Pancreas (tissue), 10 donors: ENCODE measurements at regions not wholly inside any gene's neighbourhood (a gene's known extent, or its start where the extent isn't known, plus 50 kb on each side); places are given as distances from the start of the nearest gene placed in this dataset.
A peak's percentile ranks its signal among the peaks of the same experiment; 100 is the strongest.

Experiments
- ATAC-seq, 4 donors: fragments of 200-7000 bp; cut with Tn5 transposase; one replicate each; pipeline versions ENCODE4 v1.8.0 to v1.9.1; 2020; ENCODE audit warnings: mild to moderate bottlenecking in 4 of 4, moderate library complexity in 4 of 4
- DNase-seq, 6 donors: peaks; one replicate each; pipeline ENCODE4 v3.0.0-alpha.2; 2020
- FAIRE-seq: peaks from 2 replicates; lab custom pipeline; 2012; peaks lifted over from hg19 to GRCh38; lab: Jason Lieb, UNC
- H3K27ac ChIP-seq, 4 donors: fragments of 200-600 bp; sonication (generic); 1 replicate in 3 of 4; 2 replicates in 1 of 4; pipeline versions ENCODE4 v1.5.0 to v1.8.0; 2020
- H3K27me3 ChIP-seq, 4 donors: fragments of 200-600 bp; one replicate each; pipeline ENCODE4 v1.8.0; 2021
- H3K36me3 ChIP-seq, 3 donors: fragments of 200-600 bp; sonication (generic) in 1 of 3; one replicate each; pipeline versions ENCODE4 v1.5.0 to v1.8.0; 2020 to 2021
- H3K4me1 ChIP-seq, 3 donors: fragments of 200-600 bp; one replicate each; pipeline ENCODE4 v1.8.0; 2021
- H3K4me3 ChIP-seq, 4 donors: fragments of 200-600 bp; sonication (generic) in 2 of 4; one replicate each; pipeline versions ENCODE4 v1.5.0 to v1.8.0; 2020 to 2021
- H3K9me3 ChIP-seq, 4 donors: fragments of 200-600 bp; one replicate each; pipeline ENCODE4 v1.8.0; 2021
- WGBS, 2 donors: extraction: QIAGEN DNeasy Blood & Tissue Kit; methylation state at CpG; one replicate each; pipeline ENCODE4 v1.1.7; 2013; 5-methylcytosine and 5-hydroxymethylcytosine counted together
- intact Hi-C, 3 donors: fragments of 100-400 bp; cut with DNase I; formaldehyde crosslinking; loops; one replicate each; pipeline versions ENCODE4 v1.11.1 to v1.14.2; 2022
- TF ChIP-seq, protein P1 (sequence below), 4 donors: fragments of 200-600 bp; sonication (generic) in 3 of 4; IDR thresholded peaks; one replicate each; pipeline versions ENCODE4 v1.5.0 to v1.8.0; 2021; ENCODE audit warnings: antibody characterized with exemption in 4 of 4
- donor health status: healthy with polysubstance abuse.
- donor health status: DM: no; HTN: no; CAD: no; lungs with moderate emphysema.
- donor health status: DM: no; HTN: no; CAD: no.
- donor health status: control.
- donor health status: control.
- donor health status: Bipolar disorder and iron deficiency.
- donor health status: DM: yes; HTN: yes; CAD: no.
- donor health status: DM: no; HTN: no; CAD: no.
- donor health status: DM: no; HTN: no; CAD: no.
- donor health status: DM: yes; HTN: yes; CAD: no.

DNA sequence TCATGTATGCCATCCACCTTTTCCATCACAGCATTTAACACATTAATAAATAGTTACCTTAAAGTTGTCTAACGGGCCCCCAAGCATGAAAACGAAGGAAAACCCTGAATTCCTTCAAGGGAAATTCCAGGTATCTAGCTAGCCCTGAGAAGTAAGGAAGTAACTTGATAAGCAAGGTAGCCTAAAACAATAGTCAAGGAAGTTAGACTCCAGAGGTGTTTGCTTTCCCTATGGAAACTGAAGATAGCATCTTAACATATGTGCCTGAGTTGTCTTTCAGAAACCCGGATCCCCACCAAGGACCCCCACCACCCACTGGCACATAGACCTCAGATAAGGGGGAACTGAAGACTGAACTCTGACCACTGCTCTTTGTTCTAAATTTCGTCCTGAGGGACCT lies 127.4 kb downstream of the TBXT start:
- ATAC-seq (no peak), DNase-seq (no peak), FAIRE-seq (no peak)
- TF ChIP-seq, protein P1, sequence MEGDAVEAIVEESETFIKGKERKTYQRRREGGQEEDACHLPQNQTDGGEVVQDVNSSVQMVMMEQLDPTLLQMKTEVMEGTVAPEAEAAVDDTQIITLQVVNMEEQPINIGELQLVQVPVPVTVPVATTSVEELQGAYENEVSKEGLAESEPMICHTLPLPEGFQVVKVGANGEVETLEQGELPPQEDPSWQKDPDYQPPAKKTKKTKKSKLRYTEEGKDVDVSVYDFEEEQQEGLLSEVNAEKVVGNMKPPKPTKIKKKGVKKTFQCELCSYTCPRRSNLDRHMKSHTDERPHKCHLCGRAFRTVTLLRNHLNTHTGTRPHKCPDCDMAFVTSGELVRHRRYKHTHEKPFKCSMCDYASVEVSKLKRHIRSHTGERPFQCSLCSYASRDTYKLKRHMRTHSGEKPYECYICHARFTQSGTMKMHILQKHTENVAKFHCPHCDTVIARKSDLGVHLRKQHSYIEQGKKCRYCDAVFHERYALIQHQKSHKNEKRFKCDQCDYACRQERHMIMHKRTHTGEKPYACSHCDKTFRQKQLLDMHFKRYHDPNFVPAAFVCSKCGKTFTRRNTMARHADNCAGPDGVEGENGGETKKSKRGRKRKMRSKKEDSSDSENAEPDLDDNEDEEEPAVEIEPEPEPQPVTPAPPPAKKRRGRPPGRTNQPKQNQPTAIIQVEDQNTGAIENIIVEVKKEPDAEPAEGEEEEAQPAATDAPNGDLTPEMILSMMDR (IDR thresholded peaks at IDR 0.05): no peak
- Histone ChIP-seq H3K27ac (no peak overlapping the region), H3K4me3 (no peak overlapping the region), H3K9me3 (no peaks in the 10 kb centered on the region), H3K36me3 (no peaks in the 10 kb centered on the region), H3K4me1 (no peaks in the 10 kb centered on the region), H3K27me3 (peaks cover 0 to 6% (median 1%) of the 10 kb centered on the region in 4 donors)
- intact Hi-C loops: no loop called here
- 28 to 40% methylated on average over 4 of the region's 4 CpGs for WGBS, 2 donors

DNA sequence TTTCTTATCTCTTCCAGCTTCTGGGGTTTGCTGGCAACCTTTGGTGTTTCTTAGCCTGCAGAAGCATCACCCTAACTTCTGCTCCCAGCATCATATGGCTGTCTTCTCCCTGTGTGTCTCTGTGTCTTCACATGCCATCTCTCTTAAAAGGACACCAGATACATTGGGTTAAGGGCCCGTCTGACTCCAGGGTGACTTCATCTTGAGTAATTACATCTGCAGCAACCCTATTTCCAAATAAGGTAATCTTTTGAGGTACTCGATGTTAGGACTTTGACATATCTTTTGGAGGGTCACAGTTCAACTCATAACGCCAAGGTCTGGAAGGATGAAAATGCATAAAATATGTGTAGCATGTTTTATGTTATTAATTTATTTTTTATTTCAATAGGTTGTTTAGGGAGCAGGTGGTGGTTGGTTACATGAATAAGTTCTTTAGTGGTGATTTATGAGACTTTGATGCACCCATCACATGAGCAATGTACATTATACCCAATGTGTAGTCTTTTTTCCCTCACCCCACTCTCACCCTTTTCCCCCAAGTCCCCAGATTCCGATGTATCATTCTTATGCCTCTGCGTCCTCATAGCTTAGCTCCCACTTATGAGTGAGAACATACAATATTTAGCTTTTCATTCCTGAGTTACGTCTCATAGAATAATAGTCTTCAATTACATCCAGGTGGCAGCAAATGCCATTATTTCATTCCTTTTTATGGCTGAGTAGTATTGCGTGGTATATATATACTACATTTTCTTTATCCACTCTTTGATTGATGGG lies 131.1 kb downstream of the TBXT start:
- no peak overlapping the region for H3K4me3 ChIP-seq

DNA sequence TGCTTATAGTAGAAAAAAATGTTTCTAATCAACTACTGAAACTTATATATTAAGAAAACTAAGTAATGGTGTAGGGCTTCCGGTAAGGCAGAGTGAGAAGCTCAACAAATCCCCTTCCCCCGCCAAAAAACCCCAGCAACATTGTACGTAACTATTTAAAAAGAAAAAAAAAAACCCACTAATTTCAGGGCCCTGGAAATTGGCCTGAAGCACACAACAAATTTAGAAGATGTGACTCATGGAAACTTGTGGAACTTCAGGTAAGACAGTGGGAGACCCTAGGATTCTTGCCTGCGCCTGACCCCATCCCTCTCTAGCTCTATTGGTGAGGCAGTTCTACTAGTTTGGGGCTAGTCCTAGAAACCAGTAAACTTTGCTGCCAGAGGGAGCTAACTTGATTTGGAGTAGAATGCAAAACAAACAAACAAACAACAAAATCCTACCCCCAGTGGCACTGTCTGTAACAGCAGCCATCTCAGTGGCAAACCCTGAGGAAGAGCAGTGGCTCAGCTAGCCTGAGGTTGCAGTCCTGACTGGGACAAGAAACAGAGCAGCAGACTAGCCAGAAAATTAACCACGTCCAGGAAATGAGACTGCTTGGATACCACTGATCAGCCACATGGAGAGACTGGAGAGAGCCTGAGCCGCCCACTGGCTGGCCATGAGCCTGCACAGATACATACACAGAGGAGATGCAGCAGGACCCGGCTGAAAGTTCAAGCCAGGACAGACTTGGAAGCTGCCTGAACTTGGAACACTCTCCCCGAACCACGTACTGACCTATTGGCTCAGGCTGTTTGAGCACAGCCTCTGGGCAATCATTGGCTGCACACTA lies 135.1 kb downstream of the TBXT start:
- no peaks in the 10 kb centered on the region for H3K9me3 ChIP-seq
- peak in 2 of 6 donors; percentile 28 to 34 for DNase-seq
- H3K27ac ChIP-seq: no peak overlapping the region
- no peaks in the 10 kb centered on the region for H3K4me1 ChIP-seq
- H3K4me3 ChIP-seq: no peak overlapping the region
- WGBS, 2 donors: 57 to 61% methylated on average over 9 of the region's 9 CpGs
- H3K36me3 ChIP-seq: no peaks in the 10 kb centered on the region
- no peaks in the 10 kb centered on the region for H3K27me3 ChIP-seq
- intact Hi-C loops: no loop called here
- TF ChIP-seq, protein P1 (IDR thresholded peaks at IDR 0.05): no peak
- ATAC-seq: peak; percentile 31 to 77 (median 59)
- no peak for FAIRE-seq

More for the DNA sequence above, 131.1 kb downstream of the TBXT start:
- Histone ChIP-seq H3K4me1 (no peaks in the 10 kb centered on the region), H3K9me3 (no peaks in the 10 kb centered on the region), H3K36me3 (no peaks in the 10 kb centered on the region), H3K27me3 (peaks cover 0 to 6% (median 1%) of the 10 kb centered on the region in 4 donors), H3K27ac (no peak overlapping the region)
- ATAC-seq: no peak
- WGBS, 2 donors: 64 to 79% methylated on average over 7 of the region's 7 CpGs
- intact Hi-C loops: no loop called here
- no peak for DNase-seq
- FAIRE-seq: no peak
- TF ChIP-seq, protein P1 (IDR thresholded peaks at IDR 0.05): no peak

DNA sequence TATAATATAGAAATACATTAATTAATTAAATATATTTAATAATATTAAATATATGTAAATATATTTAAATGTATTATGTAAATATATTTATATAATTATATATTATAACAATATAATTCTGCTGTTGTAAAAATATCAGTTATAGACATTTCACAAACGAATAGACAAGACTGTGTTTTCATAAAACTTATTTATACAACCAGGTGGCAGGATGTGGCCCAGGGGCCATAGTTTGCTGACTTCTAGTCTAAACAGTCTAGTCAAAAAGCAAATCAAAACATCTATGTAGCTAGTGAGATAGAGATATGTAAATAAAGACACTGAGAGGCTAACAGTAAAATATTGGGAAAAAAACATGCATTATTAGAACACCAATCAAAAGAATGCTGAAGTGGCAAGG lies 136.4 kb downstream of the TBXT start:
- ATAC-seq (no peak), DNase-seq (no peak), FAIRE-seq (no peak)
- no peak overlapping the region for H3K4me3 ChIP-seq
- no peaks in the 10 kb centered on the region for H3K27me3 ChIP-seq
- H3K27ac ChIP-seq: no peak overlapping the region
- intact Hi-C loops: no loop called here
- H3K9me3 ChIP-seq: no peaks in the 10 kb centered on the region
- no peaks in the 10 kb centered on the region for H3K36me3 ChIP-seq
- TF ChIP-seq, protein P1 (IDR thresholded peaks at IDR 0.05): no peak
- H3K4me1 ChIP-seq: no peaks in the 10 kb centered on the region
- 49 to 55% methylated on average over 1 of the region's 1 CpG for WGBS, 2 donors
